T-helper 1 cell treated with Interleukin-12 subunit alpha and Interleukin-12 subunit beta and Interleukin-4 antibody, amounts not matched to agents 30 ng/mL and 1 ng/mL, for 36 hours (primary cell): ENCODE measurements at regions not wholly inside any gene's neighbourhood (a gene's known extent, or its start where the extent isn't known, plus 50 kb on each side); places are given as distances from the start of the nearest gene placed in this dataset.
"Not testable (repeated sequence)": the region's sequence is repeated elsewhere in the genome, so short reads cannot be mapped to it uniquely, and the experiment has no call there.

Source experiments
- intact Hi-C: fragments of 100-400 bp; cut with micrococcal nuclease; formaldehyde crosslinking; loops from one replicate; pipeline ENCODE4 v1.15.1; 2024

DNA sequence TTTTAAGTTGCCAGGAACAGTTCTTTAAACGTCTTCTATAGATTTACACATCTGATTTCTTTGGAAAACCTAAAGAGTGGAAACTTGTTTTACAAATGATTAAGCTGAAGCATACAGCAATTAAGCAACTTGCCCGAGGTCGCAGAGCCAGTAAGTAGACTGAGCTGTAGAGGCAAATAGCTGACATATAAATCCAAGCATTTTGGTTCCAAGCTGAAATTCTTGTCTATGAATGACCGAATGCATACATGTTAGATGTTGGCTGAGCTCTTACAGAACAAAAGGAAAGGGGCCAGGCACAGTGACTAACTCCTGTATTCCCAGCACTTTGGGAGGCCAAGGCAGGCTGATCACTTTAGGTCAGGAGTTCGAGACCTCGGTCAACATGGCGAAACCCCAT, 101.8 kb upstream of the SGK1 start:
- intact Hi-C loops, result no loop called here

GRCh38 chr6:134416418-134417154, 98.7 kb upstream of the SGK1 start:
- intact Hi-C loops, result no loop called here

- intact Hi-C loops, result no loop called here
Observed at GRCh38 chr6:134415656-134416055, 97.7 kb upstream of the SGK1 start.

- intact Hi-C loops, result no loop called here
Observed at GRCh38 chr6:134415194-134415593, 97.3 kb upstream of the SGK1 start.

DNA sequence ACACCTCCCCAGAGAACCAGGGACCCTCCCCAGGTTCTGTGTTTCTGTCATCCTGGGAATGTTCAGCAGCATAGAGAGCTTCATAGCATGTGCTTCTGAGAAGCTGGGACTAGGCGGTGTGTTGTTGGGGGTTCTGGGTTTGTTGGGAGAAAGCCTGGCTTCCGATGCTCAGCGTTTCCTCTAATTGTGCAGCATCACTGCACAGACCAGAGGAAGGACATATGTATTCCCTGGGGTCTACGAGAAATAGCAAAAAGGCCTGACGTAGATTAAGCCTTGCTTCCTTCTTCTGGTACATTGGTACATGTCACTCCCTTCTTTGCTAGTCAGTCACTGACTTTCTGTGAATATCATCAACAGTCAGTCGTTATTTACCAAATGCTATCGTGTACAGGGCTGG, 96.9 kb upstream of the SGK1 start:
- intact Hi-C loops, result no loop called here

DNA sequence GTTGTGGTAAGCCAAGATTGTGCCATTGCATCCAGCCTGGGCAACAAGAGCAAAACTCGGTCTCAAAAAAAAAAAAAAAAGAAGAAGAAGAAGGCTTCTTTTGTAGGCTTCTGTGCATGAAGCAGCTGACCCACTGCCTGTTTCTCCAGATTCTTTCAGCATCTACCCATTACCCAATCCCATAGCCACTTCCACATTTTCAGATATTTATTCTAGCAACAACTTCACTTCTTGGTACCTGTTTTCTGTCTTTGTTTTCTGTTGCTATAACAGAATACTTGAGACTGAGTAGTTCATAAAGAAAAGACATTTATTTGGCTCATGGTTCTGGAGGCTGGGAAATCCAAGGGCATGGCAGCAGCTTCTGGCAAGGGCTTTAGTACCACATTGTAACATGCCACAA, 95.3 kb upstream of the SGK1 start:
- intact Hi-C loops, result no loop called here

- intact Hi-C loops, result no loop called here
Observed at GRCh38 chr6:134410541-134410940, 92.6 kb upstream of the SGK1 start.

- intact Hi-C loops, result no loop called here
Observed at GRCh38 chr6:134407791-134408190, 89.9 kb upstream of the SGK1 start.

GRCh38 chr6:134406311-134406710, 88.4 kb upstream of the SGK1 start:
- intact Hi-C loops, result no loop called here

- intact Hi-C loops, result no loop called here
Observed at GRCh38 chr6:134405386-134406087, 87.6 kb upstream of the SGK1 start.

GRCh38 chr6:134403312-134403711, 85.4 kb upstream of the SGK1 start:
- intact Hi-C loops, result not testable (repeated sequence)

DNA sequence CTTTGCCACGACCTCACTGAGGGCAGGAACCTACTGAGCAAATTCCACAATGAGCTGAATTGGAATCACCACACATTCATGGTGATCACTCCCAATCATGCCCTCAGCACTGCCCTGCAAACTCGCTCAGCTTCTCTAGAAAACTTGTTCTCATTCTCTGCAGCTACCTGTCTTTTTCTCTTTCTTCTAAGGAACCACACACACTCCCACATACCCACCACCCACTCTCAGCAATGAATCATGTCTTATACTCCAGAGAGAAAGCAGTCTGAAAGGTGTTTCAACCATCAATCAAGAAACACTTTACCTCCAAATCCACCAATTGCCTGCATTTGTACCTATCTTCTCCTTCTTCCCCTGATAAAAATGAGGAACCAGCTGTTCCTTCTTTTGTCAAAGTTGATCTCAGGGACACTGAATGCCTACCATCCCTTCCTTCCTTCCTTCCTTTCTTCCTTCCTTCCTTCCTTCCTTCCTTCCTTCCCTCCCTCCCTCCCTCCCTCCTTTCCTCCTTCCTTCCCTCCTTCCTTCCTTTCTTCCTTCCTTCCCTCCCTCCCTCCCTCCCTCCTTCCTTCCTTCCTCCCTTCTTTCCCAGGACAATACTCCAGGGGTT, 84.6 kb upstream of the SGK1 start:
- intact Hi-C loops, result no loop called here

DNA sequence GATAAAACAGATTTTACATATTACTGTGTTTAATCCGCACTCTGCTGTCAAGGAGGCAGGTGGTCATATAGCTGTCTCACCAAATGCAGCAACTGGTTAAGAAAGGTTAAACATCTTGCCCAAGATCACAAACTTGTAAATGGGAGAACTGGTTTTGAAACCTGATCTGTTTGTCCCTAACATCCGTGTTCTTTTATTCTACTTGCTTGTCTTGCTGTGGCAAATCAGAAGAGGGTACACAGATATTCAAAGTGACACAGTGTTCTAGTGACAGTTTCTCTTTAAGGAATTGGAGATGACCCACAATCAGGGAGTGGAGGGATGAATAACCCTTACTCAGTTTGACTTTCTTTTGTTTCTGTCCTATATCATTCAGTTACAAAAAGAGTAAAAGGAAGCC, 83.0 kb upstream of the SGK1 start:
- intact Hi-C loops, result no loop called here

GRCh38 chr6:134398453-134398852, 80.5 kb upstream of the SGK1 start:
- intact Hi-C loops, result no loop called here

GRCh38 chr6:134397676-134398075, 79.8 kb upstream of the SGK1 start:
- intact Hi-C loops, result no loop called here

GRCh38 chr6:134394905-134395304, 77.0 kb upstream of the SGK1 start:
- intact Hi-C loops, result no loop called here

GRCh38 chr6:134394208-134394607, 76.3 kb upstream of the SGK1 start:
- intact Hi-C loops, result no loop called here

DNA sequence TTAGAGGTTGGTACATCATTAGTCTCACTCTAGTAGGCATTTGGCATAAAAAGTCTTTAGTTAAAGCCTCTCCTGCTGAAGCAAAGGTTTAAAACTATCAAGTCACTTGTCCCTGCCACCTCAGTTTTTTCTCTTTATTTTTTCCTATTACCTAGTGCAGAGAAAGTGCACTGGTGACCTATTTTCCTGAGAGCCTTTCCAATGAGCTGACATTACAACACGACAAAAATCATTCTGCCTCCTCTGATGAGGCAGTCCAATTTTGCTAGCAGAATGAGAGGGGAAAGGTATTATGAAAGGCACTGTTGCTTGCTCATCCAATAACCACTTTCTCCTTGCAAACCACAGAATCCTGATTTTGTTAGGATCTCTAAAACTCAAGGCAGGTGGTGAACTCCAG, 73.3 kb upstream of the SGK1 start:
- intact Hi-C loops, result no loop called here

DNA sequence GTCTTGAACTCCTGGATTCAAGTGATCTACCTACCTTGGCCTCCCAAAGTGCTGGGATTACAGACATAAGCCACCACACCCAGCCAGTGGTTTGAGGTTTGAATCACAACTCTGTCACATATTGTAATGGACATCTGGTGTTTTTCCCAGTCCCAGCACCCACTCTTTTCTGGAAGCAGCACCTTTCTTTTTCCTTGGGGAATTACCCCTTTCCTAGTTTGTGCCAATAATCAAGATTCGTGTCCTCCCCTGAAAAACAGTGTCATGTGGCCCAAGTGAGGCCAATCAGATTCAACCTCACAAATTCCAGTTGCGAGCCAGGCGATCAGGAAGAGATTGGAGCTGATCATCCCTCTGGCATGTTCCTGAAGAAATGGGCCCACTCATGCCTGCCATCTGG, 71.7 kb upstream of the SGK1 start:
- intact Hi-C loops, result no loop called here

DNA sequence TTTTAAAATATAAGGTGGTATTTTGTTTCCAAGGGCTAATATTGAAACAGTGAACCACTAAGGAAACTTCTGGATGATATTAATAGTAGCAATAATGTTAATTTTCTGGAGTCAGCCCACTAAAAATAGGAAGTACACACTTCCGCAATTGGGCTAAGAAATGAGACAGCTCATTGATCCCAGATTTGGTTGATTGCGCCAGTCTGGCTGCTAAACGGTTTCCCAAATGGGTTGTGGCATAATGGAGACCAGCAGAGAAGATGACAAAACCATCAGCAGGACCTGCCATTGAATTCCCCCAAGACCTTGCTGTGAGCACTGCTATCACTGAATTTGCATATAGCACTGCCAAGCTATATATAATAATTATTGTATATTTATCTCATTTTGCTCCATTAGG, 71.2 kb upstream of the SGK1 start:
- intact Hi-C loops, result no loop called here

- intact Hi-C loops, result not testable (repeated sequence)
Observed at GRCh38 chr6:134386482-134386881, 68.6 kb upstream of the SGK1 start.

DNA sequence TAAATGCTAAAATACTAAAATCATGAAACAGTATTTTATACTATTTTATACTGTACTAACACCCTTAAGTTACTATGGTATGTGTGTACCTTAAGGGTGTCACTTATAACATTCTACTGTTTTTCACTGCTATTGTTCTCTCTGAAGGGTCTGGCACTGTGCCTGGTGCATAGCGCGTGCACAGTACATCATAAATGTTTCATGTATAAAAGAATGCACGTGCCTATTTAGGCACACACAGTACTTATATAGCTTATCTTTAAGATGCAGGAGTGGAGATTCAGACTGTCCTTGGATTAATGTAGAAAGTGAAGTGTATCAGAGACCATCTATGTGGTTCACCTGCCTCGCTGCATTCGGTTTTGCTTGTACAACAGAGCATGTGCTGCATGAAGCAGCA, 64.0 kb upstream of the SGK1 start:
- intact Hi-C loops, result no loop called here

DNA sequence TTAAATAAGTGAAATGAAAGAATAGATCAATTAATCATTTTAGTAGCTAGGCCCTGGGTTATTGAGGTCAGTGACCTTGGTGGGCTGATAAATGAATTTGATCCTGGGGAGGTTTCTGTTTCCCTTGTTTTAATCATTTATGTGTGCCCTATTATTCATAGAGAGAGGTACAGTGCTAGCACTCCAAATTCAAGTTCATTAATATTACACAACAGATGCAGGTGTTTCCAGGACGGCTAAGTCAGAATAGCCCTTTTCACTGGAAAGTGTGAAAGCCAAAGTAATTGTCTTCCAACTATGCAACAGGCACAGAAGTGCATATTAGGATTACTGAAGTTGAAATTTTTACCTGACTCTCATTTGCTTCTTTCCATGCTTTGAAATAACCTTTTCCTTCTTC, 61.7 kb upstream of the SGK1 start:
- intact Hi-C loops, result loop anchor here (1.0 to 2.0 kb wide), 8 partner anchors 57 to 262 kb away; no protein-coding TSS in a partner anchor
